NAMALWA (cell line): ENCODE measurements at regions not wholly inside any gene's neighbourhood (a gene's known extent, or its start where the extent isn't known, plus 50 kb on each side); places are given as distances from the start of the nearest gene placed in this dataset.
"Not testable (repeated sequence)": the region's sequence is repeated elsewhere in the genome, so short reads cannot be mapped to it uniquely, and the experiment has no call there.

Experiments used
- DNase-seq: peaks from one replicate; pipeline ENCODE4 v3.0.0-alpha.2; 2015; ENCODE audit warnings: low spot score

DNA sequence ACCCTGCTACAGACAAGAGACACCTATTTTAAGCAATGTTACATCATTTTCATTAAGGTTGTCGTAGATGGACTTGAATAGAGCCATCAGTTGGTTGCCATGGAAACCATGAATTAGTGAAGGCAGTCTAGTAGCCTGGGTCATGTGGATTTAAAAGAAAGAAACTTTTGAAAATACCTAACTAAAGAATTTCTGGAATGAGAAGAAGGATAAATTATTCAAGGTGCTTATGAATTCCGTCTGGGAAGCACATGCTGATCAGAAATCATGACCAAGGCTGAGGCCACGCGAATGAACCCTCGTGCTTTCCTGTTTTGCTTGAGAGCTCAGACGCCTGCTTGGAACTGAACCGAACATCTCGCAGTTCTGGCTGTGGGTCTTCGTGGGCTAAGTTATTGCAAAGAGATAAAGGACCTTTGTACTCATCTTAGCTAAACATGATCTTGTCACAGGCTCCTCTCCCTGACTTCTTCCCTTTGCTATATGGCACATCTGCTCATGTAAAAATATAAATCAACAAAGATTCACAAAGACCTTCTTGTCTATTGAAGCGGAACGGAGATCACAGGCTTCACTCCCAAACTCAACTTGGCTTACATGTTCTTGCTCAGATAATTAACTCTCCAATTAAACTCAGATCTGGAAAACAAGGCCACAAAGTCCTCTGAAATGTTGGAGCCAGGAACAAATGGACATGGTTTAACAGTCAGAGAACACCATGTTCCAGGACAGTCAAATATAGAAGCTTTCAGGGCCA is 140.2 kb downstream of the NUFIP1 start:
- no peak for DNase-seq

- DNase-seq, result not testable (repeated sequence)
These were observed 143.8 kb downstream of the NUFIP1 start for GRCh38 chr13:44845281-44846058.

DNA sequence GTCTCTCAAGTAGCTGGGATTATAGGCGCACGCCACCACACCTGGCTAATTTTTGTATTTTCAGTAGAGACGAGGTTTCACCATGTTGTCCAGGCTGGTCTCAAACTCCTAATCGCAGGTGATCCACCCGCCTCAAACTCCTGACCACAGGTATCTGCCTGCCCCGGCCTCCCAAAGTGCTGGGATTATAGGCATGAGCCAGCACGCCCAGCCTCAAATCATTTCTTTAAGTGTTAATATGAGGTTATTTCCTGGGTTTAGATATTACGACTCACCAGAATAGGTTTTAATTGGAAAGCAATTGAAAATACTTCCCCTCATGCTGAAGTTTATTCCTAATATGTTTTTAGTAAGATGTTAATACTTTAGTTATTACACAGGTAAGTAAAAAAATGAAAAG is 144.5 kb downstream of the NUFIP1 start:
- DNase-seq, result no peak

- DNase-seq, result no peak
These were observed 145.9 kb downstream of the NUFIP1 start for GRCh38 chr13:44843403-44843802.

- DNase-seq, result no peak
These were observed 147.1 kb downstream of the NUFIP1 start for GRCh38 chr13:44842158-44842557.

DNA sequence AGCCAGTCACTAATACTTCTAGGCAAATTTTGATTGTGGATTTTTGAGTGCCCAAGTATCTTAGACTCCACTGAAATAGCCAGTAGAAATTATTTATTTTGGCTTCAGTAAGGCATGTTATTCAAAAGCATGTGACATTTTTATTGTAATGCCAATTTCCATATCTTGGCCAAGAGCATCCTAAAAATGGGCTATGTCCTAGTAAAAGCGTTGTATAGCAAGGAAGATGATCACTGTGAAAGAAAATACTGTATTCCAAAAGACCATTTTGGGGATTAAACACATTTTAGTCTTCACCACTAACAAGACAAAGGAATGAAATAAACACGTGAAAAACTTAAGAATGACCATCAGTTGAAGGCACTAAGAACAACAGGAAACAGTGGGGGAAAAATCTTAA is 149.1 kb downstream of the NUFIP1 start:
- no peak for DNase-seq

DNA sequence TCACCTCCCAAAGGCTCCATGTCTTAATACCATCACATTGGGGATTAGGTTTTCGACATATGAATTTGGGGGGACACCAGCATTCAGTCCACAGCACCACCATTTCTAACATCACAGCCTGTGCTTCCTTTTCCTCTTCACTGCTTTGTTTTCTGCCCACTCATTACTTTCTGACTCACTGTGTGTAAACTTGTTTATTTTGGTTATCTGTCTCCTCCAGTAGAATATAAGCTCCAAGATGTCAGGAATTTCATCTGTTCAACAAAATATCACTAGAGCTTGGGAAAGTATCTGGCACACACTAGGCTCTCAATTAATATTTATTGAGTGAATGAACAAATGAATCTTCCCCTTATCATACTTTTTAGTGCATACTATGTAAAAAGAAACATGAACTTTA is 152.0 kb downstream of the NUFIP1 start:
- DNase-seq, result no peak

DNA sequence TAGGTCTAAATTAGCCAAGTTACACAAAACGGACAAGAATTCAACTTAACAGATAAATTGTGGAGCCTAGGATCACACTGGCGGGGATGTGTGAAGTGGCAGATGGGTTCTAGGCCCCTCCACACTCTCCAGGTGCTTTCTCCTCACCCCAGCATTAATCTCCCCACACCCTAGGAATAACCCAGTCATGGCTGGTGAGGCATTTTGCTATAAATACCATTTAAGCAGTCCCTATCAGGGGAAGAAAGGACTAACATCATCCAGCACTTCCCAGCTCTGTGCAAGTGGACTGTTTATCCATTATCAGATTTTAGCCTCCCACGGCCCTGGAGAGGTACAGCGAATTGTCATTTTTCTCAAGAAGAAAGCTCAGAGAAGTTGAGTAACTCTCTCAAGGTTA is 154.9 kb downstream of the NUFIP1 start:
- DNase-seq, result no peak

GRCh38 chr13:44833626-44834025 is 155.6 kb downstream of the NUFIP1 start:
- DNase-seq, result no peak

- DNase-seq, result no peak
These were observed 156.1 kb downstream of the NUFIP1 start for GRCh38 chr13:44833139-44833538.

- DNase-seq, result no peak
These were observed 162.5 kb downstream of the NUFIP1 start for GRCh38 chr13:44826591-44827350.

- DNase-seq, result no peak
These were observed 163.3 kb downstream of the NUFIP1 start for GRCh38 chr13:44825953-44826352.

DNA sequence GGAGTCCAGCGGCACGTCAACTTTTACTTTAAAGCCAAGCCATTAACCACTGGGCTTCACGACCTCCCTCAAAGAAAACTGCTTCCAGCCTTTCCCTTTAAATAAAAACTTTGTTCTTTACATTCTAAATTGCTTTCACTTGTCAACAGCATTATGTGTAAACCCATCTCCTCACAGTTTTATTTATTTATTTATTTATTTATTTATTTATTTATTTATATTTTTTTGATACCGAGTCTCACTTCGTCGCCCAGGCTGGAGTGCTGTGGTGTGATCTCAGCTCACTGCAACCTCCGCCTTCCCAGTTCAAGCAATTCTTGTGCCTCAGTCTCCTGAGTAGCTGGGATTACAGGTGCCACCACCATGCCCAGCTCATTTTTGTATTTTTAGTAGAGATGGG is 165.7 kb downstream of the NUFIP1 start:
- DNase-seq, result not testable (repeated sequence)

DNA sequence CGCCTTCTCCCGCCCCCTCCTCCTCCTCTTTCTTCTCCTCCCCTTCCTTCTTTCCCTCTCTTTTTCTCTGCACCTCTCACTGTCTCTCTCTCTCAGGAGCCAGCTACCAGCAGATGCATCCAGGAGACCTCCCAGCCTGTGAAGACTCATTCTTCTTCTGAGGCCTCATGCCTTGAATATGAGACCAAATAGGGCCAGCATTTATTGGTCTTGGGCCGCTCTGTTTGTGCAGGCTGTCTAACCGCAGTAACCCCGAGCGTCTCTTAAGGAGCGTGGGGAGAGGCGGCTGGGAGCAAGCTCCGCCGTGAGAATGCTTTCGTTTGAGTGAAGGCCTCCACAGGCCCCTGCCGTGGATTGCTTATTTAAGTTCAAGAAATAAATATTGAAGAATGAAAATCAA is 167.0 kb downstream of the NUFIP1 start:
- DNase-seq, result no peak

GRCh38 chr13:44819772-44820171 is 169.5 kb downstream of the NUFIP1 start:
- no peak for DNase-seq

GRCh38 chr13:44819245-44819644 is 170.0 kb downstream of the NUFIP1 start:
- no peak for DNase-seq

- DNase-seq, result peak; percentile 14
These were observed 170.8 kb downstream of the NUFIP1 start for GRCh38 chr13:44818428-44818827.

DNA sequence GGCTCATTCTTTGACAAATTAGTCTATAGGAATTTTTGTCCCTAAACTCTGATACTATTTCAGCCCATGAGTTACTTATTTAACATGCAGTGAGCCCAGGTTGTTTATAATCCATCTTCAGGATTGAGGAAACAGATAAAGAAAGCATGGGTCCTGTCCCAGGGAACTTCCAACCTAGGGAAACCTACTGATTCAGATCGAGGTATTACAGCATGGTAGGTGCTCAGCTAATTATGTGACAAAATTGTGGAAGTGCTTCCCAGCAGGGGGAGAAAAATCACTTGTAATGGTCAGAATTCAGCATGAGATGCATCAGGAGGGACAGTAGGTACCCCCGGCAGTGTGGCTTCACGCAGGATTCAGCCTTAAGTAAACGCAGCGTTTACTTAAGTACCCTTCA is 171.3 kb downstream of the NUFIP1 start:
- no peak for DNase-seq

- no peak for DNase-seq
These were observed 172.1 kb downstream of the NUFIP1 start for GRCh38 chr13:44817131-44817671.

- DNase-seq, result no peak
These were observed 172.6 kb downstream of the NUFIP1 start for GRCh38 chr13:44816701-44817100.

- no peak for DNase-seq
These were observed 173.6 kb downstream of the NUFIP1 start for GRCh38 chr13:44815623-44816022.

DNA sequence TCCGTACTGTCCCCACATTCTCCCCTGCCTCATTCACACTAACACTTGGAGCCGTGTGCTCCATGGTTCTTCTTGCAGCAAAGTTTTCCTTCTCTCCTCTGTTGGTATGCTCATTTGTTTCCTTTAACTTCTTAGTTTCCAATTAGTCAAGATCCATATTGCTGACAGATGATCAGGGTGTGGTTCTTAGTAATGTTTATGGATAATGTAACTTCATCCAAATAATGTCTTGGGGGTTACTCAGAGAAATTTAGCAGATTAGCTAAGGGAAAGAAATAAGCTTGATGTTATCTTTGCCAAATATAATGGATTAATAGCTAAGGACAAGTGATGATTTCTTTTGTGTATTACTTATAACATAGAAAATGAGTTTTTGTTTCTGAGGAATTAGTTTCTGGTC is 174.4 kb downstream of the NUFIP1 start:
- no peak for DNase-seq

GRCh38 chr13:44814161-44814560 is 175.1 kb downstream of the NUFIP1 start:
- DNase-seq, result no peak
